GM12878 (cell line): ENCODE measurements at regions not wholly inside any gene's neighbourhood (a gene's known extent, or its start where the extent isn't known, plus 50 kb on each side); places are given as distances from the start of the nearest gene placed in this dataset.

Source experiments
- CEBPB ChIP-seq, 2 experiments: fragments of 150-350 bp in 1 of 2; IDR thresholded peaks; 2 replicates each; pipeline ENCODE4 v1.6.1; 2012 to 2014; ENCODE audit warnings: low read depth in 2 of 2, low read length in 2 of 2, borderline replicate concordance in 1 of 2, inconsistent platforms in 1 of 2
- EZH2 ChIP-seq: IDR thresholded peaks from 2 replicates; pipeline ENCODE4 v1.6.1; 2012; ENCODE audit warnings: low read depth, mild to moderate bottlenecking, control low read depth, inconsistent platforms, low read length, borderline replicate concordance; ENCODE audit not compliant: control insufficient read depth
- HDAC6 ChIP-seq: fragments of 200-600 bp; sonication (generic); IDR thresholded peaks from one replicate; pipeline ENCODE4 v1.8.0; 2017; ENCODE audit warnings: antibody characterized with exemption; ENCODE audit not compliant: unreplicated experiment
- JUND ChIP-seq: IDR thresholded peaks from 2 replicates; pipeline ENCODE4 v1.6.1; 2012; ENCODE audit warnings: low read depth, mild to moderate bottlenecking, low read length, improper control_type of control experiment, moderate library complexity
- KDM1A ChIP-seq: fragments of 200-600 bp; sonication (generic); IDR thresholded peaks from 2 replicates; pipeline ENCODE4 v1.6.1; 2016; ENCODE audit warnings: borderline replicate concordance
- SMAD1 ChIP-seq: fragments of 450-650 bp; IDR thresholded peaks from 2 replicates; pipeline ENCODE4 v1.6.1; 2018; ENCODE audit warnings: mild to moderate bottlenecking, low read depth; ENCODE audit not compliant: partially characterized antibody
- TF ChIP-seq, protein P1 (sequence below): IDR thresholded peaks from 2 replicates; pipeline ENCODE4 v1.6.1; 2011; ENCODE audit warnings: borderline replicate concordance, low read depth, mild to moderate bottlenecking, moderate library complexity, low read length; ENCODE audit not compliant: insufficient read depth, poor library complexity, severe bottlenecking
- TF ChIP-seq, protein P2 (sequence below), 3 experiments: IDR thresholded peaks in 2 of 3; conservative IDR thresholded peaks in 1 of 3; 2 replicates each; pipeline ENCODE4 v1.5.1; 2011; ENCODE audit warnings: low read depth in 3 of 3, low read length in 3 of 3, mild to moderate bottlenecking in 3 of 3, control low read depth in 2 of 3, moderate library complexity in 2 of 3, inconsistent platforms in 1 of 3, mixed read lengths in 1 of 3; ENCODE audit not compliant: control insufficient read depth in 2 of 3, insufficient read depth in 1 of 3; ENCODE audit errors: extremely low read depth in 1 of 3

DNA sequence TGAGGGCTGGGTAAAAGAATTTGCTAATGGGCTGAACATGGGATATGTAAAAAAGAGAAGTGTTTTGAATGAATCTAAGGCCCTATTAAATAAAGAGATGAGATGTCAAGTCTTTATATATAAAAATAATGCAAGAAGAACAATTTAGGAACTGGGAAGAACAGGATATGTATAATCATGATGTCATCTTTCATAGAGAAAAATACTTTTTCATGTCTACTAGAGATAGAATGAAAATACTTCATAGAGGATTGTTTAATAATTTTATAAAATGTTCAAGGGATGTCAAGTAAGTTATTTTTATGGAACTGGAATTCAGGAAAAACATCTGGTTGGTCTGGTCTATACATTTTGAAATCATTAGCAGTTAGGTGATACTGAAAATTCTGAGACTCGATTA lies 799.0 kb upstream of the CTNND2 start:
- TF ChIP-seq JUND (no peak), KDM1A (no peak), EZH2 (no peak), SMAD1 (no peak), CEBPB (IDR thresholded peaks at IDR 0.05; ENCODE audit: borderline replicate concordance in 1 of 2, low read depth in 2 of 2, low read length in 2 of 2) (no peak), HDAC6 (no peak)
- TF ChIP-seq, protein P1, sequence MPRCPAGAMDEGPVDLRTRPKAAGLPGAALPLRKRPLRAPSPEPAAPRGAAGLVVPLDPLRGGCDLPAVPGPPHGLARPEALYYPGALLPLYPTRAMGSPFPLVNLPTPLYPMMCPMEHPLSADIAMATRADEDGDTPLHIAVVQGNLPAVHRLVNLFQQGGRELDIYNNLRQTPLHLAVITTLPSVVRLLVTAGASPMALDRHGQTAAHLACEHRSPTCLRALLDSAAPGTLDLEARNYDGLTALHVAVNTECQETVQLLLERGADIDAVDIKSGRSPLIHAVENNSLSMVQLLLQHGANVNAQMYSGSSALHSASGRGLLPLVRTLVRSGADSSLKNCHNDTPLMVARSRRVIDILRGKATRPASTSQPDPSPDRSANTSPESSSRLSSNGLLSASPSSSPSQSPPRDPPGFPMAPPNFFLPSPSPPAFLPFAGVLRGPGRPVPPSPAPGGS = no peak
- TF ChIP-seq, protein P2, sequence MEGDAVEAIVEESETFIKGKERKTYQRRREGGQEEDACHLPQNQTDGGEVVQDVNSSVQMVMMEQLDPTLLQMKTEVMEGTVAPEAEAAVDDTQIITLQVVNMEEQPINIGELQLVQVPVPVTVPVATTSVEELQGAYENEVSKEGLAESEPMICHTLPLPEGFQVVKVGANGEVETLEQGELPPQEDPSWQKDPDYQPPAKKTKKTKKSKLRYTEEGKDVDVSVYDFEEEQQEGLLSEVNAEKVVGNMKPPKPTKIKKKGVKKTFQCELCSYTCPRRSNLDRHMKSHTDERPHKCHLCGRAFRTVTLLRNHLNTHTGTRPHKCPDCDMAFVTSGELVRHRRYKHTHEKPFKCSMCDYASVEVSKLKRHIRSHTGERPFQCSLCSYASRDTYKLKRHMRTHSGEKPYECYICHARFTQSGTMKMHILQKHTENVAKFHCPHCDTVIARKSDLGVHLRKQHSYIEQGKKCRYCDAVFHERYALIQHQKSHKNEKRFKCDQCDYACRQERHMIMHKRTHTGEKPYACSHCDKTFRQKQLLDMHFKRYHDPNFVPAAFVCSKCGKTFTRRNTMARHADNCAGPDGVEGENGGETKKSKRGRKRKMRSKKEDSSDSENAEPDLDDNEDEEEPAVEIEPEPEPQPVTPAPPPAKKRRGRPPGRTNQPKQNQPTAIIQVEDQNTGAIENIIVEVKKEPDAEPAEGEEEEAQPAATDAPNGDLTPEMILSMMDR (IDR thresholded peaks at IDR 0.05 in 2 of 3, conservative IDR thresholded peaks at IDR 0.05 in 1 of 3; ENCODE audit: control insufficient read depth in 2 of 3, extremely low read depth in 1 of 3, insufficient read depth in 1 of 3, low read depth in 3 of 3, low read length in 3 of 3) = no peak
